ENCODE measurements at regions not wholly inside any gene's neighbourhood (a gene's known extent, or its start where the extent isn't known, plus 50 kb on each side); places are given as distances from the start of the nearest gene placed in this dataset.

GRCh38 chr7:131110297-131111080, 217.2 kb upstream of the MKLN1 start:
- TF ChIP-seq RAD21 (IDR thresholded peaks at IDR 0.05; ENCODE audit: low read depth), result no peak
- TF ChIP-seq MAX (IDR thresholded peaks at IDR 0.05), result no peak
- no peak for TF ChIP-seq ZBTB7A (IDR thresholded peaks at IDR 0.05; ENCODE audit: low read depth)
- TF ChIP-seq YY1 (IDR thresholded peaks at IDR 0.05; ENCODE audit: low read depth), result no peak
- no peak for TF ChIP-seq TEAD4 (IDR thresholded peaks at IDR 0.05)
- no peak for TF ChIP-seq EP300 (IDR thresholded peaks at IDR 0.05; ENCODE audit: borderline replicate concordance)
- TF ChIP-seq EGR1 (IDR thresholded peaks at IDR 0.05), result no peak

Data from Ishikawa (cell line).